GM12891 (cell line): ENCODE measurements at regions not wholly inside any gene's neighbourhood (a gene's known extent, or its start where the extent isn't known, plus 50 kb on each side); places are given as distances from the start of the nearest gene placed in this dataset.

Source experiments
- DNase-seq: peaks from one replicate; pipeline ENCODE4 v3.0.0; 2011; ENCODE audit warnings: low spot score; ENCODE audit not compliant: insufficient read length
- FAIRE-seq: peaks from 2 replicates; lab custom pipeline; 2011; peaks lifted over from hg19 to GRCh38; lab: Jason Lieb, UNC
- PAX5 ChIP-seq: IDR thresholded peaks from 2 replicates; pipeline ENCODE4 v1.6.1; 2011; ENCODE audit warnings: low read length, moderate library complexity, mild to moderate bottlenecking; ENCODE audit not compliant: insufficient read depth, severe bottlenecking
- POLR2A ChIP-seq: IDR thresholded peaks from 2 replicates; pipeline ENCODE4 v1.6.1; 2011; ENCODE audit warnings: low read depth, low read length, control low read depth
- POLR2AphosphoS5 ChIP-seq: IDR thresholded peaks from 2 replicates; pipeline ENCODE4 v1.6.1; 2011; ENCODE audit warnings: low read depth, low read length, control low read depth
- POU2F2 ChIP-seq: IDR thresholded peaks from 2 replicates; pipeline ENCODE4 v1.6.1; 2011; ENCODE audit warnings: low read depth, mild to moderate bottlenecking, control low read depth, low read length, moderate library complexity
- SPI1 ChIP-seq: IDR thresholded peaks from 2 replicates; pipeline ENCODE4 v1.6.1; 2011; ENCODE audit warnings: low read depth, low read length, control low read depth
- TAF1 ChIP-seq: IDR thresholded peaks from 2 replicates; pipeline ENCODE4 v1.6.1; 2011; ENCODE audit warnings: low read depth, low read length, control low read depth

- no peak for FAIRE-seq
- TF ChIP-seq POLR2A (no peak), TAF1 (no peak), SPI1 (no peak), POU2F2 (no peak), POLR2AphosphoS5 (no peak), PAX5 (no peak)
- no peak for DNase-seq
Observed at GRCh38 chr4:159003420-159004253, 99.2 kb upstream of the RAPGEF2 start.

DNA sequence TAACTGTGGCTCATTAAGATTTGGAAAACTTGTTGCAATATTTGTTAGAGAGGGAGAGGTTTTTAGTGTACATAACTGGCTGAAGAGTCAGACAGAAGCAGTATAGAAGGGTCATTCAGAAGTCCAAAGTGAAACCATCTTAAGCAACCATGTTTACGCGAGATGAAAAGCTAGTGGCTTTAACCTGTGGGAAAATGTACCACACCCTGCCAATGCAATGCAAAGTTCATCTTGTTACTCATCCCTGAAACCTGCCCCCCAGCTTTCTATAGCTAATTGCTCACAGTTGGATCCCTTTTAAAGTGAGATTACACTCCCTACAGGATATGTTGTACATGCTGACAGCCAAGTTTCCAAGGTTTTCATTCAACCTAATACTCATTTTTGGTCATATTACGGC is 96.7 kb upstream of the RAPGEF2 start:
- FAIRE-seq (no peak), DNase-seq (no peak)
- no peak for TF ChIP-seq TAF1
- TF ChIP-seq POU2F2 = no peak
- no peak for TF ChIP-seq POLR2AphosphoS5
- TF ChIP-seq PAX5 = no peak
- no peak for TF ChIP-seq POLR2A
- no peak for TF ChIP-seq SPI1

GRCh38 chr4:159008671-159009070 is 94.2 kb upstream of the RAPGEF2 start:
- no peak for TF ChIP-seq POLR2AphosphoS5
- no peak for TF ChIP-seq SPI1
- TF ChIP-seq TAF1 = no peak
- no peak for TF ChIP-seq PAX5
- no peak for TF ChIP-seq POU2F2
- TF ChIP-seq POLR2A = no peak
- no peak for FAIRE-seq
- no peak for DNase-seq

GRCh38 chr4:159009521-159009920 is 93.4 kb upstream of the RAPGEF2 start:
- DNase-seq (no peak), FAIRE-seq (no peak)
- TF ChIP-seq POLR2A = no peak
- no peak for TF ChIP-seq TAF1
- TF ChIP-seq PAX5 = no peak
- no peak for TF ChIP-seq POU2F2
- TF ChIP-seq SPI1 = no peak
- no peak for TF ChIP-seq POLR2AphosphoS5

GRCh38 chr4:159010100-159010499 is 92.8 kb upstream of the RAPGEF2 start:
- no peak for DNase-seq
- FAIRE-seq = no peak
- TF ChIP-seq POLR2A (no peak), PAX5 (no peak), TAF1 (no peak), POLR2AphosphoS5 (no peak), POU2F2 (no peak), SPI1 (no peak)

- FAIRE-seq (no peak), DNase-seq (no peak)
- TF ChIP-seq POLR2A (no peak), SPI1 (no peak), TAF1 (no peak), PAX5 (no peak), POLR2AphosphoS5 (no peak)
Observed at GRCh38 chr4:159010563-159011260, 92.2 kb upstream of the RAPGEF2 start.

DNA sequence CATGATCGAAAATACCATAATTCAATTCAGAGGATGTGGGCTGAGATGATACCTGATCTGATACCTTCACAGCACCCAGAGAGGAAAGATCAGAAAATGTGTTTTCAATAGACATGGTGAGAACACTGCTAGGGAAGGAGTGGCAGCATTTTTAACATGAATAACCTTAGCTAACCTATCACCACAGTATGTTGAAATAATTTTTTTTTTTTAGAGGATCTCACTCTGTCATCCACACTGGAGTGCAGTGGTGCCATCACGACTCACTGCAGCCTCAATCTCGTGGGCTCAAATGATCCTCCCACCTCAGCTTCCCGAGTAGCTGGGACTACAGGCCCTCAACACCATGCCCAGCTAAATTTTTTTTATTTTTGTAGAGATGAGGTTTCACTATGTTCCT is 90.5 kb upstream of the RAPGEF2 start:
- FAIRE-seq (no peak), DNase-seq (no peak)
- TF ChIP-seq SPI1 = no peak
- no peak for TF ChIP-seq POU2F2
- TF ChIP-seq PAX5 = no peak
- no peak for TF ChIP-seq TAF1
- no peak for TF ChIP-seq POLR2A

DNA sequence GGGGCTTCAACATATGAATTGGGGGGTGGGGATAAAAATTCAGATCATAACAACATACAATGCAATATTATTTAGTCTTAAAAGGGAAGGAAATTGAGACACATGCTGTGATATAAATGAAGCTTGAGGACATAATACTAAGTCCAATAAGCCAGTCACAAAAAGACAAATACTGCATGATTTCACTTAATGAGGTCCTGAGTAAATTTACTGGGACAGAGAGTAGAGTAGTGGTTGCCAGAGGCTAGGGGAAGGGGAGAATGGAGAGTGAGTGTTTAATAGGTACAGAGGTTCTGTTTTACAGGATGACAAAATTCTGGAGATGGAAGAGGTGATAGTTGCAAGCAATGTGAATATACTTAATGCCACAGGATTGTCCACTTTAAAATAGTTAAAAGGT is 89.2 kb upstream of the RAPGEF2 start:
- DNase-seq = no peak
- no peak for FAIRE-seq
- TF ChIP-seq SPI1 (no peak), TAF1 (no peak), POLR2AphosphoS5 (no peak), POLR2A (no peak), PAX5 (no peak), POU2F2 (no peak)

DNA sequence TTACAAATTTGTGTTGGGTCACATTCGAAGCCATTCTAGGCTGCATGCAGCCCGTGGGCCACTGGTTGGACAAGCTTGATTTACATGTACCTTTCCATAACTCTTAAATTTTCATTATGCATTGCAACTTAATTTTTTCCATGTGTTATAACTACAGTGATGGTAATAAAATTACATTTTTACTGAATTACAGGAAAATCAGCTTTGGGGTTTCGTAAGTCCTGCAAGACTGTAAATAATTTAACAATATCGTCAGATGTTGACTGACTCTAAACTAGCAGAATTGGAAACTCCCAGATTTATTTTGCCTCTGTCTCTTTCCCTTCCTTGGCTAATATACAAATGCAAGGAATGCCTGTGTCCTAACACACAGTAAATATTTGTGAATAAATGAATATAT is 88.0 kb upstream of the RAPGEF2 start:
- DNase-seq (no peak), FAIRE-seq (no peak)
- no peak for TF ChIP-seq POU2F2
